GM12878 (cell line): ENCODE measurements at regions not wholly inside any gene's neighbourhood (a gene's known extent, or its start where the extent isn't known, plus 50 kb on each side); places are given as distances from the start of the nearest gene placed in this dataset.

Experiments
- EP300 ChIP-seq, 2 experiments: fragments of 150-350 bp in 1 of 2; IDR thresholded peaks; 2 replicates each; pipeline ENCODE4 v1.6.1; 2011 to 2012; ENCODE audit warnings: low read depth in 2 of 2, low read length in 2 of 2, borderline replicate concordance in 1 of 2, improper control_type of control experiment in 1 of 2, inconsistent platforms in 1 of 2; ENCODE audit not compliant: control insufficient read depth in 1 of 2
- EZH2 ChIP-seq: IDR thresholded peaks from 2 replicates; pipeline ENCODE4 v1.6.1; 2012; ENCODE audit warnings: low read depth, mild to moderate bottlenecking, control low read depth, inconsistent platforms, low read length, borderline replicate concordance; ENCODE audit not compliant: control insufficient read depth
- HDAC6 ChIP-seq: fragments of 200-600 bp; sonication (generic); IDR thresholded peaks from one replicate; pipeline ENCODE4 v1.8.0; 2017; ENCODE audit warnings: antibody characterized with exemption; ENCODE audit not compliant: unreplicated experiment
- MTA2 ChIP-seq: fragments of 450-650 bp; IDR thresholded peaks from 2 replicates; pipeline ENCODE4 v1.6.1; 2016; ENCODE audit warnings: low read depth, mild to moderate bottlenecking, moderate library complexity
- RB1 ChIP-seq: fragments of 450-650 bp; formaldehyde crosslinking; IDR thresholded peaks from 2 replicates; pipeline ENCODE4 v1.6.1; 2017; ENCODE audit warnings: mild to moderate bottlenecking, borderline replicate concordance
- TAF1 ChIP-seq: IDR thresholded peaks from 2 replicates; pipeline ENCODE4 v1.6.1; 2011; ENCODE audit warnings: mild to moderate bottlenecking, low read depth, low read length, borderline replicate concordance
- ZBED1 ChIP-seq: IDR thresholded peaks from 2 replicates; pipeline ENCODE4 v1.6.1; 2016; ENCODE audit warnings: borderline replicate concordance
- ZNF274 ChIP-seq: IDR thresholded peaks from one replicate; pipeline ENCODE4 v1.8.0; 2011; ENCODE audit not compliant: insufficient read length, insufficient read depth
- TF ChIP-seq, protein P1 (sequence below), 3 experiments: IDR thresholded peaks in 2 of 3; conservative IDR thresholded peaks in 1 of 3; 2 replicates each; pipeline ENCODE4 v1.5.1; 2011; ENCODE audit warnings: low read depth in 3 of 3, low read length in 3 of 3, mild to moderate bottlenecking in 3 of 3, control low read depth in 2 of 3, moderate library complexity in 2 of 3, inconsistent platforms in 1 of 3, mixed read lengths in 1 of 3; ENCODE audit not compliant: control insufficient read depth in 2 of 3, insufficient read depth in 1 of 3; ENCODE audit errors: extremely low read depth in 1 of 3
- TF ChIP-seq, protein P2 (sequence below): IDR thresholded peaks from 2 replicates; pipeline ENCODE4 v1.6.1; 2011; ENCODE audit warnings: low read depth, low read length, improper control_type of control experiment, borderline replicate concordance
- TF ChIP-seq, protein P3 (sequence below): IDR thresholded peaks from 2 replicates; pipeline ENCODE4 v1.6.1; 2012; ENCODE audit warnings: low read length, inconsistent platforms
- TF ChIP-seq, protein P4 (sequence below): fragments of 450-650 bp; IDR thresholded peaks from 2 replicates; pipeline ENCODE4 v1.6.1; 2017; ENCODE audit warnings: mild to moderate bottlenecking

DNA sequence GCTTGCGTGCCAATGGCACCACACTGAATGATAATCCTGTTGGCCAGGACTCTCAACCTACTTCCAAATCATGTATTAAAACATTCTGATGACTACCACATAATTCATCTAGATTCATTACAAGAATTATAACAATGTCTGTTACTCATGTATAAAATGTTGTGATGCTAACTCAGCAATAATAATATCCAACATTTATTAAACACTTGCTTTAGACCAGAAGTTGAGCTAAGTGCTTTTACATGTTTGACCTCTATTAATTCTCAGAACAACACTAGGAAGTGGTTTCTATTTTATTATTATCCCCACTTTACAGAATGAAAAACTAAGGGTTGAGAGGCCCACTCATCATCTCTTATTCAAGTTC, 178.4 kb downstream of the LNPK start:
- TF ChIP-seq EZH2 = no peak
- TF ChIP-seq, protein P1, sequence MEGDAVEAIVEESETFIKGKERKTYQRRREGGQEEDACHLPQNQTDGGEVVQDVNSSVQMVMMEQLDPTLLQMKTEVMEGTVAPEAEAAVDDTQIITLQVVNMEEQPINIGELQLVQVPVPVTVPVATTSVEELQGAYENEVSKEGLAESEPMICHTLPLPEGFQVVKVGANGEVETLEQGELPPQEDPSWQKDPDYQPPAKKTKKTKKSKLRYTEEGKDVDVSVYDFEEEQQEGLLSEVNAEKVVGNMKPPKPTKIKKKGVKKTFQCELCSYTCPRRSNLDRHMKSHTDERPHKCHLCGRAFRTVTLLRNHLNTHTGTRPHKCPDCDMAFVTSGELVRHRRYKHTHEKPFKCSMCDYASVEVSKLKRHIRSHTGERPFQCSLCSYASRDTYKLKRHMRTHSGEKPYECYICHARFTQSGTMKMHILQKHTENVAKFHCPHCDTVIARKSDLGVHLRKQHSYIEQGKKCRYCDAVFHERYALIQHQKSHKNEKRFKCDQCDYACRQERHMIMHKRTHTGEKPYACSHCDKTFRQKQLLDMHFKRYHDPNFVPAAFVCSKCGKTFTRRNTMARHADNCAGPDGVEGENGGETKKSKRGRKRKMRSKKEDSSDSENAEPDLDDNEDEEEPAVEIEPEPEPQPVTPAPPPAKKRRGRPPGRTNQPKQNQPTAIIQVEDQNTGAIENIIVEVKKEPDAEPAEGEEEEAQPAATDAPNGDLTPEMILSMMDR (IDR thresholded peaks at IDR 0.05 in 2 of 3, conservative IDR thresholded peaks at IDR 0.05 in 1 of 3; ENCODE audit: control insufficient read depth in 2 of 3, extremely low read depth in 1 of 3, insufficient read depth in 1 of 3, low read depth in 3 of 3, low read length in 3 of 3) = no peak
- no peak for TF ChIP-seq HDAC6
- no peak for TF ChIP-seq RB1
- TF ChIP-seq, protein P2, sequence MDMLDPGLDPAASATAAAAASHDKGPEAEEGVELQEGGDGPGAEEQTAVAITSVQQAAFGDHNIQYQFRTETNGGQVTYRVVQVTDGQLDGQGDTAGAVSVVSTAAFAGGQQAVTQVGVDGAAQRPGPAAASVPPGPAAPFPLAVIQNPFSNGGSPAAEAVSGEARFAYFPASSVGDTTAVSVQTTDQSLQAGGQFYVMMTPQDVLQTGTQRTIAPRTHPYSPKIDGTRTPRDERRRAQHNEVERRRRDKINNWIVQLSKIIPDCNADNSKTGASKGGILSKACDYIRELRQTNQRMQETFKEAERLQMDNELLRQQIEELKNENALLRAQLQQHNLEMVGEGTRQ = no peak
- TF ChIP-seq ZBED1 = no peak
- TF ChIP-seq ZNF274 = no peak
- TF ChIP-seq TAF1 = no peak
- no peak for TF ChIP-seq MTA2
- TF ChIP-seq, protein P3, sequence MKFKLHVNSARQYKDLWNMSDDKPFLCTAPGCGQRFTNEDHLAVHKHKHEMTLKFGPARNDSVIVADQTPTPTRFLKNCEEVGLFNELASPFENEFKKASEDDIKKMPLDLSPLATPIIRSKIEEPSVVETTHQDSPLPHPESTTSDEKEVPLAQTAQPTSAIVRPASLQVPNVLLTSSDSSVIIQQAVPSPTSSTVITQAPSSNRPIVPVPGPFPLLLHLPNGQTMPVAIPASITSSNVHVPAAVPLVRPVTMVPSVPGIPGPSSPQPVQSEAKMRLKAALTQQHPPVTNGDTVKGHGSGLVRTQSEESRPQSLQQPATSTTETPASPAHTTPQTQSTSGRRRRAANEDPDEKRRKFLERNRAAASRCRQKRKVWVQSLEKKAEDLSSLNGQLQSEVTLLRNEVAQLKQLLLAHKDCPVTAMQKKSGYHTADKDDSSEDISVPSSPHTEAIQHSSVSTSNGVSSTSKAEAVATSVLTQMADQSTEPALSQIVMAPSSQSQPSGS = no peak
- TF ChIP-seq EP300 (IDR thresholded peaks at IDR 0.05; ENCODE audit: borderline replicate concordance in 1 of 2, control insufficient read depth in 1 of 2, low read depth in 2 of 2, low read length in 2 of 2) = no peak
- TF ChIP-seq, protein P4, sequence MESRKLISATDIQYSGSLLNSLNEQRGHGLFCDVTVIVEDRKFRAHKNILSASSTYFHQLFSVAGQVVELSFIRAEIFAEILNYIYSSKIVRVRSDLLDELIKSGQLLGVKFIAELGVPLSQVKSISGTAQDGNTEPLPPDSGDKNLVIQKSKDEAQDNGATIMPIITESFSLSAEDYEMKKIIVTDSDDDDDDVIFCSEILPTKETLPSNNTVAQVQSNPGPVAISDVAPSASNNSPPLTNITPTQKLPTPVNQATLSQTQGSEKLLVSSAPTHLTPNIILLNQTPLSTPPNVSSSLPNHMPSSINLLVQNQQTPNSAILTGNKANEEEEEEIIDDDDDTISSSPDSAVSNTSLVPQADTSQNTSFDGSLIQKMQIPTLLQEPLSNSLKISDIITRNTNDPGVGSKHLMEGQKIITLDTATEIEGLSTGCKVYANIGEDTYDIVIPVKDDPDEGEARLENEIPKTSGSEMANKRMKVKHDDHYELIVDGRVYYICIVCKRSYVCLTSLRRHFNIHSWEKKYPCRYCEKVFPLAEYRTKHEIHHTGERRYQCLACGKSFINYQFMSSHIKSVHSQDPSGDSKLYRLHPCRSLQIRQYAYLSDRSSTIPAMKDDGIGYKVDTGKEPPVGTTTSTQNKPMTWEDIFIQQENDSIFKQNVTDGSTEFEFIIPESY = no peak
